Stimulated activated naive CD8-positive, alpha-beta T cell treated with anti-CD3 and anti-CD28 coated beads, Interleukin-15, Interleukin-2, amounts not matched to agents 100 ng/mL and 50 ng/mL, for 24 hours (primary cell): ENCODE measurements at regions not wholly inside any gene's neighbourhood (a gene's known extent, or its start where the extent isn't known, plus 50 kb on each side); places are given as distances from the start of the nearest gene placed in this dataset.
"Not testable (repeated sequence)": the region's sequence is repeated elsewhere in the genome, so short reads cannot be mapped to it uniquely, and the experiment has no call there.

Experiments used
- H3K27ac Mint-ChIP-seq: one replicate; pipeline ENCODE4 v1.8.0; 2021; ENCODE audit warnings: mild to moderate bottlenecking, mixed read lengths
- H3K27me3 Mint-ChIP-seq: one replicate; pipeline ENCODE4 v1.8.0; 2021; ENCODE audit warnings: mixed read lengths
- H3K36me3 Mint-ChIP-seq: one replicate; pipeline ENCODE4 v1.8.0; 2021; ENCODE audit warnings: low read depth, mixed read lengths
- H3K4me1 Mint-ChIP-seq: one replicate; pipeline ENCODE4 v1.8.0; 2021; ENCODE audit warnings: low read depth, mixed read lengths
- H3K4me3 Mint-ChIP-seq: one replicate; pipeline ENCODE4 v1.8.0; 2021; ENCODE audit warnings: mild to moderate bottlenecking, mixed read lengths
- H3K9me3 Mint-ChIP-seq: one replicate; pipeline ENCODE4 v1.8.0; 2021; ENCODE audit warnings: mixed read lengths

GRCh38 chr13:103640606-103641005, 574.4 kb upstream of the SLC10A2 start:
- no peak overlapping the region for H3K27ac Mint-ChIP-seq
- no peaks in the 10 kb centered on the region for H3K27me3 Mint-ChIP-seq
- no peaks in the 10 kb centered on the region for H3K36me3 Mint-ChIP-seq
- H3K4me1 Mint-ChIP-seq: no peaks in the 10 kb centered on the region
- H3K9me3 Mint-ChIP-seq: no peaks in the 10 kb centered on the region
- H3K4me3 Mint-ChIP-seq: no peak overlapping the region

GRCh38 chr13:103639326-103639725, 573.1 kb upstream of the SLC10A2 start:
- H3K9me3 Mint-ChIP-seq: no peaks in the 10 kb centered on the region
- H3K36me3 Mint-ChIP-seq: no peaks in the 10 kb centered on the region
- no peaks in the 10 kb centered on the region for H3K27me3 Mint-ChIP-seq
- H3K27ac Mint-ChIP-seq: no peak overlapping the region
- no peak overlapping the region for H3K4me3 Mint-ChIP-seq
- H3K4me1 Mint-ChIP-seq: no peaks in the 10 kb centered on the region

DNA sequence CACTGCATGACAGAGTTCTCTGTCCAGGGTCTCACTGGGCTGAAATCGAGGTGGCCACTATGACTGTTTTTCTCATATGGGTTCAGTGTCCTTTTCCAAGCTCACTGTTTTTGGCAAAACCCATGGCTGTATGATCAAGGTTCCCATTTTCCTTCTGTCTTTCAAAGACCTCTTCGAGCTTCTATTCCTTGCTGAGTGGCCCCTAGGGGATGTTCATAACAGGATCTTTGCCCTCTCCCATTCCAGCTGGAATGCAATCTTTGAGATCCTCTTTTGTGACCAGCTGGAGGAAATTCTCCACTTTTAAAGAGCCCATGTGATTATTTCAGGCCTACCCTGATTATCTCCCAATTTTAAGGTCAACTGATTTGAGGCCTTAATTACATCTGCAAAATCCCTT, 572.5 kb upstream of the SLC10A2 start:
- Mint-ChIP-seq H3K27me3 (no peaks in the 10 kb centered on the region), H3K9me3 (no peaks in the 10 kb centered on the region), H3K4me1 (no peaks in the 10 kb centered on the region), H3K4me3 (no peak overlapping the region), H3K27ac (no peak overlapping the region), H3K36me3 (no peaks in the 10 kb centered on the region)

DNA sequence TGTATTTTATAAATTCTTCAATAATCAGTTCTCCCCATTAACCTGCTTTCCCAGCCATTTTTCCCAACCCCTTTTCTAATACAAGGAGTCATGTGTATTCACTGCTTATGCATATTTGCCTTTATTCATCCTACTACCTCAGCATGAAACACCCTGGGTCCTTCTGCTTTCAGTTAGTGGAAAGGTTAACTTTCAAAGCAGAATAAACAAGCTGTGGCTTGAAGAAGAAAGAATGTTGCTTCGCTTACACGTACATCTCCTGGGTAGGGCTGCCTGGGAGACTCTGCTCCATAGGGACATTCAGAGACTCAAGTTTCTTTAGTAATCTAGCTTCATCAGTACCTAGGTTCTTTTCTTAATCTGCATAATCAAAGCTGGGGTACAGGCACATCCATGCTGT, 567.8 kb upstream of the SLC10A2 start:
- Mint-ChIP-seq H3K4me3 (no peak overlapping the region), H3K36me3 (no peaks in the 10 kb centered on the region), H3K27me3 (no peaks in the 10 kb centered on the region), H3K9me3 (no peaks in the 10 kb centered on the region), H3K4me1 (no peaks in the 10 kb centered on the region), H3K27ac (no peak overlapping the region)

DNA sequence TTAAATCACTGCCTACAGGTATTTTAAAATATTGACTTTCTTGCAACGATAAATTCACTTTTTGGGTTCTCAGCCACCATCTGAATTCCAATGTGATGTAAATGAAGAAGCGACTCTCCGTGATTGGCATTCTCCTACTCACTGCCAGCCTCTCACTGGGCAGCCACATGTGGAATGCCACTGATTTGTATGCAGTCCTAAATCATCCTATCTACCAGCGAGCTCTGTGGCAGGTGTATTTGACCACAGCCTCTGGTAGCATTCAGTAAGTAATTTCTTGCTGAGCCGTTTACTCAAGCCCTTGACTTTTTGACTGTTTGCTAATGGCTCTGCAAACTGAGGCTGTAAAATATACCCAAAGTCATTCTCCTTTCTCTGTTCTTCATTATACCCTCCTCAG, 559.0 kb upstream of the SLC10A2 start:
- Mint-ChIP-seq H3K4me3 (no peak overlapping the region), H3K27me3 (no peaks in the 10 kb centered on the region), H3K36me3 (no peaks in the 10 kb centered on the region), H3K27ac (no peak overlapping the region), H3K9me3 (no peaks in the 10 kb centered on the region), H3K4me1 (no peaks in the 10 kb centered on the region)

DNA sequence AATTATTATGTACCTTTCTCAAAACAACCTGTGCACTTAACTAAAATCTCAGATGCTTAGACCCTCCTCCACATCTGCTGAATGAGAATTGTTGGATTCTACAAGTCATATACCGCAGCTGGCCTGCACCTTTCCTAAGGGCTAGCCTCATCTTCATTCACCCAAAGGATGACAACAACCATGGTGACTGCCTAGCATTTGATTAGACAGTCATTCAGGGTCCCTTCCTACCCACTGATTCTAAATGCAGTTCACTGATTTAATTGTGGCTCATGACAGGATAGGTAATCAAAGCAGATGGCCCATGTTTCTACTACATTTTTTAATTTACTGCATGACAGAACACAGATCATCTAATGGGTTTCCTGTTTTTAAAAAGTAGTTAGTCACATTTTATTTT, 551.9 kb upstream of the SLC10A2 start:
- no peak overlapping the region for H3K27ac Mint-ChIP-seq
- peaks cover 9% of the 10 kb centered on the region for H3K9me3 Mint-ChIP-seq
- no peak overlapping the region for H3K4me3 Mint-ChIP-seq
- H3K27me3 Mint-ChIP-seq: no peaks in the 10 kb centered on the region
- H3K36me3 Mint-ChIP-seq: no peaks in the 10 kb centered on the region
- H3K4me1 Mint-ChIP-seq: no peaks in the 10 kb centered on the region

- H3K36me3 Mint-ChIP-seq: no peaks in the 10 kb centered on the region
- peaks cover 9% of the 10 kb centered on the region for H3K9me3 Mint-ChIP-seq
- H3K4me3 Mint-ChIP-seq: no peak overlapping the region
- no peak overlapping the region for H3K27ac Mint-ChIP-seq
- no peaks in the 10 kb centered on the region for H3K27me3 Mint-ChIP-seq
- H3K4me1 Mint-ChIP-seq: no peaks in the 10 kb centered on the region
These were observed 549.6 kb upstream of the SLC10A2 start for GRCh38 chr13:103615771-103616170.

- H3K4me3 Mint-ChIP-seq: no peak overlapping the region
- H3K9me3 Mint-ChIP-seq: peaks cover 9% of the 10 kb centered on the region
- H3K36me3 Mint-ChIP-seq: no peaks in the 10 kb centered on the region
- H3K27ac Mint-ChIP-seq: no peak overlapping the region
- H3K4me1 Mint-ChIP-seq: no peaks in the 10 kb centered on the region
- no peaks in the 10 kb centered on the region for H3K27me3 Mint-ChIP-seq
These were observed 548.5 kb upstream of the SLC10A2 start for GRCh38 chr13:103614761-103615160.

GRCh38 chr13:103607995-103608394, 541.8 kb upstream of the SLC10A2 start:
- H3K36me3 Mint-ChIP-seq: no peaks in the 10 kb centered on the region
- no peaks in the 10 kb centered on the region for H3K27me3 Mint-ChIP-seq
- H3K4me3 Mint-ChIP-seq: no peak overlapping the region
- peaks cover 5% of the 10 kb centered on the region for H3K4me1 Mint-ChIP-seq
- H3K27ac Mint-ChIP-seq: no peak overlapping the region
- no peaks in the 10 kb centered on the region for H3K9me3 Mint-ChIP-seq

- H3K36me3 Mint-ChIP-seq: no peaks in the 10 kb centered on the region
- peaks cover 5% of the 10 kb centered on the region for H3K4me1 Mint-ChIP-seq
- H3K27me3 Mint-ChIP-seq: no peaks in the 10 kb centered on the region
- no peaks in the 10 kb centered on the region for H3K9me3 Mint-ChIP-seq
- H3K4me3 Mint-ChIP-seq: no peak overlapping the region
- H3K27ac Mint-ChIP-seq: no peak overlapping the region
These were observed 539.5 kb upstream of the SLC10A2 start for GRCh38 chr13:103605546-103606326.

DNA sequence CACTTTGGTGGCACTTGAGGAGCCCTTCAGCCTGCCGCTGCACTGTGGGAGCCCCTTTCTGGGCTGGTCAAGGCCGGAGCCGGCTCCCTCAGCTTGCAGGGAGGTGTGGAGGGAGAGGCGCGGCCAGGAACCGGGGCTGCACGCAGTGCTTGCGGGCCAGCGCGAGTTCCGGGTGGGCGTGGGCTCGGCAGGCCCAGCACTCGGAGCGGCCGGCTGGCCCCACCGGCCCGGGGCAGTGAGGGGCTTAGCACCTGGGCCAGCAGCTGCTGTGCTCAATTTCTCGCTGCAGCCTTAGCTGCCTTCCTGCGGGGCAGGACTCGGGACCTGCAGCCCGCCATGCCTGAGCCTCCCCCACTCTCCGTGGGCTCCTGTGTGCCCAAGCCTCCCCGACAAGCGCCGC, 533.7 kb upstream of the SLC10A2 start:
- not testable (repeated sequence) for H3K9me3 Mint-ChIP-seq, H3K4me3 Mint-ChIP-seq, H3K36me3 Mint-ChIP-seq, H3K27ac Mint-ChIP-seq, H3K4me1 Mint-ChIP-seq, H3K27me3 Mint-ChIP-seq

GRCh38 chr13:103598671-103599070, 532.5 kb upstream of the SLC10A2 start:
- Mint-ChIP-seq H3K9me3 (no peaks in the 10 kb centered on the region), H3K27me3 (no peaks in the 10 kb centered on the region), H3K27ac (no peak overlapping the region), H3K4me1 (no peaks in the 10 kb centered on the region), H3K36me3 (no peaks in the 10 kb centered on the region), H3K4me3 (no peak overlapping the region)

GRCh38 chr13:103573446-103573845, 507.2 kb upstream of the SLC10A2 start:
- no peak overlapping the region for H3K4me3 Mint-ChIP-seq
- H3K27me3 Mint-ChIP-seq: no peaks in the 10 kb centered on the region
- H3K4me1 Mint-ChIP-seq: no peaks in the 10 kb centered on the region
- no peaks in the 10 kb centered on the region for H3K9me3 Mint-ChIP-seq
- no peak overlapping the region for H3K27ac Mint-ChIP-seq
- no peaks in the 10 kb centered on the region for H3K36me3 Mint-ChIP-seq

- H3K36me3 Mint-ChIP-seq: no peaks in the 10 kb centered on the region
- H3K4me1 Mint-ChIP-seq: no peaks in the 10 kb centered on the region
- H3K4me3 Mint-ChIP-seq: no peak overlapping the region
- H3K9me3 Mint-ChIP-seq: no peaks in the 10 kb centered on the region
- no peaks in the 10 kb centered on the region for H3K27me3 Mint-ChIP-seq
- no peak overlapping the region for H3K27ac Mint-ChIP-seq
These were observed 502.1 kb upstream of the SLC10A2 start for GRCh38 chr13:103568314-103568713.

DNA sequence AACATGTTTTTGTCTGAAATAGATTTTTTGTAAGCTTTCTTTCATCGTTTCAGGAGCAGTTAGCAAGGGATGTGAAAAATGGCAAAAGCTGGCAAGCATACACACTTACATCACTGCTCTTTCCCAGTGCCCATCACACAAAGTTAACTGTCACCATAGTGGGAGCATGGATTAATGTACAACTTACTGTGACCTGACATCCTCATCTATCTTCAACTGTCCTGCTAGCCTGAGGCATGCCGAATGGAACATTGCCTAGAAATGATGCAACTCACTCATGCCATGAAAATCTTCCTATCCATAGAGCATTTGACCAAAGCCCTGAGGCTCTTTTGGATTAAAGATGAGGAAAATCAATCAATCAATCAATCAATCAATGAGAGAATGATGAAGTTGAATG, 491.7 kb upstream of the SLC10A2 start:
- H3K27ac Mint-ChIP-seq: no peak overlapping the region
- H3K9me3 Mint-ChIP-seq: peaks cover 8% of the 10 kb centered on the region
- H3K4me3 Mint-ChIP-seq: no peak overlapping the region
- H3K36me3 Mint-ChIP-seq: no peaks in the 10 kb centered on the region
- no peaks in the 10 kb centered on the region for H3K27me3 Mint-ChIP-seq
- H3K4me1 Mint-ChIP-seq: no peaks in the 10 kb centered on the region

- Mint-ChIP-seq H3K4me1 (no peaks in the 10 kb centered on the region), H3K9me3 (peaks cover 8% of the 10 kb centered on the region), H3K27me3 (no peaks in the 10 kb centered on the region), H3K27ac (no peak overlapping the region), H3K36me3 (no peaks in the 10 kb centered on the region), H3K4me3 (no peak overlapping the region)
These were observed 490.5 kb upstream of the SLC10A2 start for GRCh38 chr13:103556681-103557080.
